NCI-H1436 treated with DMSO at 0.1 percent for 48 hours (cell line): ENCODE measurements at regions not wholly inside any gene's neighbourhood (a gene's known extent, or its start where the extent isn't known, plus 50 kb on each side); places are given as distances from the start of the nearest gene placed in this dataset.
"Not testable (repeated sequence)": the region's sequence is repeated elsewhere in the genome, so short reads cannot be mapped to it uniquely, and the experiment has no call there.

ENCODE experiments used
- DNase-seq: peaks from one replicate; lab custom pipeline; 2025; lab: John Stamatoyannopoulos, UW

GRCh38 chr21:17738176-17738953, 80.8 kb downstream of the C21orf91 start:
- DNase-seq: no peak

GRCh38 chr21:17736072-17736471, 83.1 kb downstream of the C21orf91 start:
- no peak for DNase-seq

- DNase-seq: no peak
These were observed 85.9 kb downstream of the C21orf91 start for GRCh38 chr21:17733209-17733608.

GRCh38 chr21:17732306-17732705, 86.8 kb downstream of the C21orf91 start:
- no peak for DNase-seq

GRCh38 chr21:17731554-17731953, 87.6 kb downstream of the C21orf91 start:
- DNase-seq: no peak

- DNase-seq: no peak
These were observed 88.4 kb downstream of the C21orf91 start for GRCh38 chr21:17730782-17731181.

- DNase-seq: no peak
These were observed 89.7 kb downstream of the C21orf91 start for GRCh38 chr21:17729455-17729854.

- DNase-seq: no peak
These were observed 91.8 kb downstream of the C21orf91 start for GRCh38 chr21:17727361-17727760.

GRCh38 chr21:17726047-17726829, 92.9 kb downstream of the C21orf91 start:
- DNase-seq: no peak

- peak; percentile 92 for DNase-seq
These were observed 93.8 kb downstream of the C21orf91 start for GRCh38 chr21:17725339-17725738.

GRCh38 chr21:17712887-17713286, 100.2 kb upstream of the BTG3 start:
- DNase-seq: no peak

GRCh38 chr21:17711896-17712295, 99.2 kb upstream of the BTG3 start:
- no peak for DNase-seq

- DNase-seq: no peak
These were observed 96.5 kb upstream of the BTG3 start for GRCh38 chr21:17709266-17709611.

- no peak for DNase-seq
These were observed 96.0 kb upstream of the BTG3 start for GRCh38 chr21:17708522-17709265.

GRCh38 chr21:17699524-17700189, 87.0 kb upstream of the BTG3 start:
- no peak for DNase-seq

- no peak for DNase-seq
These were observed 84.8 kb upstream of the BTG3 start for GRCh38 chr21:17697473-17697872.

GRCh38 chr21:17694416-17694815, 81.7 kb upstream of the BTG3 start:
- DNase-seq: not testable (repeated sequence)

GRCh38 chr21:17693801-17694200, 81.1 kb upstream of the BTG3 start:
- DNase-seq: no peak

- DNase-seq: no peak
These were observed 77.4 kb upstream of the BTG3 start for GRCh38 chr21:17690078-17690494.

- DNase-seq: no peak
These were observed 76.5 kb upstream of the BTG3 start for GRCh38 chr21:17688912-17689874.

- DNase-seq: no peak
These were observed 70.2 kb upstream of the BTG3 start for GRCh38 chr21:17682924-17683323.
